Left colon (tissue), 2 donors: ENCODE measurements at regions not wholly inside any gene's neighbourhood (a gene's known extent, or its start where the extent isn't known, plus 50 kb on each side); places are given as distances from the start of the nearest gene placed in this dataset.

Experiments
- ATAC-seq: fragments of 200-7000 bp; cut with Tn5 transposase; one replicate; pipeline ENCODE4 v1.9.1; 2020; ENCODE audit warnings: mild to moderate bottlenecking, moderate library complexity
- DNase-seq, 2 donors: peaks; one replicate each; pipeline ENCODE4 v3.0.0-alpha.2; 2020
- intact Hi-C, 2 donors: fragments of 100-400 bp; cut with DNase I in 1 of 2; cut with micrococcal nuclease in 1 of 2; formaldehyde crosslinking; loops; one replicate each; pipeline versions ENCODE4 v1.11.2 to v1.14.0; 2022; cut with DNase I, micrococcal nuclease
- donor health status: DM: no; HTN: no; CAD: no.
- donor health status: DM: yes; HTN: yes; CAD: no.

GRCh38 chr1:69499203-69499803 is 68.4 kb upstream of the LRRC7 start:
- no peak for ATAC-seq
- DNase-seq = no peak
- intact Hi-C loops = no loop called here

GRCh38 chr1:69502991-69503390 is 64.7 kb upstream of the LRRC7 start:
- ATAC-seq (no peak), DNase-seq (no peak)
- intact Hi-C loops = no loop called here

GRCh38 chr1:69504730-69505252 is 62.9 kb upstream of the LRRC7 start:
- no peak for DNase-seq
- ATAC-seq = no peak
- intact Hi-C loops = no loop called here

- intact Hi-C loops = no loop called here
- DNase-seq (no peak), ATAC-seq (no peak)
These were observed 61.4 kb upstream of the LRRC7 start for GRCh38 chr1:69506311-69506710.

- intact Hi-C loops = no loop called here
- DNase-seq (no peak), ATAC-seq (no peak)
These were observed 61.0 kb upstream of the LRRC7 start for GRCh38 chr1:69506721-69507120.

- no peak for ATAC-seq
- DNase-seq = no peak
- intact Hi-C loops = no loop called here
These were observed 57.7 kb upstream of the LRRC7 start for GRCh38 chr1:69510026-69510425.

- intact Hi-C loops = no loop called here
- DNase-seq (no peak), ATAC-seq (no peak)
These were observed 56.1 kb upstream of the LRRC7 start for GRCh38 chr1:69511426-69512192.

- ATAC-seq (no peak), DNase-seq (no peak)
- intact Hi-C loops = no loop called here
These were observed 54.1 kb upstream of the LRRC7 start for GRCh38 chr1:69513601-69514000.
